ENCODE measurements at regions not wholly inside any gene's neighbourhood (a gene's known extent, or its start where the extent isn't known, plus 50 kb on each side); places are given as distances from the start of the nearest gene placed in this dataset.

- dilution Hi-C loops (cut with HindIII; ENCODE audit: low sequenced_read_pairs, unreplicated experiment) = no loop called here
- H2BK15ac ChIP-seq (ENCODE audit: low read depth, low read length) = no peak overlapping the region
These were observed 56.0 kb upstream of the TECRL start for GRCh38 chr4:64465263-64465662.

More at GRCh38 chr4:64465263-64465662, 56.0 kb upstream of the TECRL start:
- Histone ChIP-seq H3K18ac (ENCODE audit: low read depth, low read length) (no peak overlapping the region), H2AK9ac (replicated peaks; ENCODE audit: low read depth, low read length, poor library complexity) (no peak overlapping the region), H3K4me1 (ENCODE audit: control insufficient read depth, insufficient read depth, low read length) (no peaks in the 10 kb centered on the region), H3K23ac (ENCODE audit: low read depth, low read length) (no peak overlapping the region), H3K4ac (ENCODE audit: low read depth, low read length) (no peak overlapping the region), H3K4me3 (ENCODE audit: insufficient read depth, low read depth, low read length) (no peak overlapping the region), H3K36me3 (ENCODE audit: control insufficient read depth, insufficient read depth, low read length) (no peaks in the 10 kb centered on the region), H3K27ac (ENCODE audit: insufficient read depth, low read length) (no peak overlapping the region), H3K4me2 (ENCODE audit: low read depth, low read length) (no peak overlapping the region), H3K56ac (ENCODE audit: extremely low read depth, insufficient read depth, low read length) (no peak overlapping the region), H3K79me1 (ENCODE audit: low read depth in 1 of 2, low read length in 2 of 2) (no peaks in the 10 kb centered on the region), H3K9me1 (ENCODE audit: insufficient read depth, low read length) (no peaks in the 10 kb centered on the region), H3K9ac (ENCODE audit: low read depth, low read length) (no peak overlapping the region), H2AFZ (replicated peaks; ENCODE audit: low read length, poor library complexity) (no peak overlapping the region), H3K9me3 (ENCODE audit: control insufficient read depth, insufficient read depth, low read length) (0 out of 2 replicates have a peak, but pooled peaks cover 1% of the 10 kb centered on the region), H2BK120ac (ENCODE audit: low read depth, low read length) (no peak overlapping the region), H3K27me3 (ENCODE audit: control insufficient read depth, insufficient read depth, low read length) (no peaks in the 10 kb centered on the region), H4K20me1 (ENCODE audit: insufficient read depth, low read length) (no peaks in the 10 kb centered on the region), H4K5ac (ENCODE audit: low read depth, low read length) (no peak overlapping the region), H2AK5ac (ENCODE audit: low read depth, low read length) (no peak overlapping the region), H2BK5ac (ENCODE audit: low read depth, low read length, poor library complexity, severe bottlenecking) (no peak overlapping the region), H4K91ac (ENCODE audit: insufficient read depth, low read depth, low read length) (no peak overlapping the region), H4K8ac (ENCODE audit: low read depth in 2 of 2, low read length in 2 of 2) (no peak overlapping the region), H2BK20ac (ENCODE audit: low read depth, low read length) (no peak overlapping the region), H3K14ac (replicated peaks; ENCODE audit: low read depth, low read length) (no peak overlapping the region)
- ATAC-seq (ENCODE audit: low read depth) (no peak), DNase-seq (no peak)
- no CpG with 5 or more reads among the region's 4 CpGs for WGBS, 2 experiments (ENCODE audit: extremely low coverage in 2 of 2, insufficient read length in 1 of 2)
- ChIA-PET POLR2A (ENCODE audit: unreplicated experiment) (no interaction called here), CTCF (no interaction called here)
- TF ChIP-seq MXI1 (IDR thresholded peaks at IDR 0.05; ENCODE audit: borderline replicate concordance, low read depth, low read length) (no peak), RFX5 (IDR thresholded peaks at IDR 0.05; ENCODE audit: low read depth, low read length) (no peak), RCOR1 (IDR thresholded peaks at IDR 0.05; ENCODE audit: insufficient replicate concordance, low read length) (no peak)
- TF ChIP-seq, protein P1, sequence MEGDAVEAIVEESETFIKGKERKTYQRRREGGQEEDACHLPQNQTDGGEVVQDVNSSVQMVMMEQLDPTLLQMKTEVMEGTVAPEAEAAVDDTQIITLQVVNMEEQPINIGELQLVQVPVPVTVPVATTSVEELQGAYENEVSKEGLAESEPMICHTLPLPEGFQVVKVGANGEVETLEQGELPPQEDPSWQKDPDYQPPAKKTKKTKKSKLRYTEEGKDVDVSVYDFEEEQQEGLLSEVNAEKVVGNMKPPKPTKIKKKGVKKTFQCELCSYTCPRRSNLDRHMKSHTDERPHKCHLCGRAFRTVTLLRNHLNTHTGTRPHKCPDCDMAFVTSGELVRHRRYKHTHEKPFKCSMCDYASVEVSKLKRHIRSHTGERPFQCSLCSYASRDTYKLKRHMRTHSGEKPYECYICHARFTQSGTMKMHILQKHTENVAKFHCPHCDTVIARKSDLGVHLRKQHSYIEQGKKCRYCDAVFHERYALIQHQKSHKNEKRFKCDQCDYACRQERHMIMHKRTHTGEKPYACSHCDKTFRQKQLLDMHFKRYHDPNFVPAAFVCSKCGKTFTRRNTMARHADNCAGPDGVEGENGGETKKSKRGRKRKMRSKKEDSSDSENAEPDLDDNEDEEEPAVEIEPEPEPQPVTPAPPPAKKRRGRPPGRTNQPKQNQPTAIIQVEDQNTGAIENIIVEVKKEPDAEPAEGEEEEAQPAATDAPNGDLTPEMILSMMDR (conservative IDR thresholded peaks at IDR 0.05; ENCODE audit: low read depth, low read length) = no peak
- no TSS peak for BruUV-seq (replicated peaks)
- intact Hi-C loops (cut with micrococcal nuclease) = no loop called here
- in situ Hi-C loops (cut with MboI; ENCODE audit: low sequenced_read_pairs) = no loop called here

All from IMR-90 (cell line).